ENCODE measurements at regions not wholly inside any gene's neighbourhood (a gene's known extent, or its start where the extent isn't known, plus 50 kb on each side); places are given as distances from the start of the nearest gene placed in this dataset.

GRCh38 chr7:112556633-112557032 lies 75.8 kb downstream of the LSMEM1 start:
- no peak for TF ChIP-seq CTCF (IDR thresholded peaks at IDR 0.05)
- no peak for TF ChIP-seq POLR2AphosphoS5 (IDR thresholded peaks at IDR 0.05)
- no peak for TF ChIP-seq POLR2A (IDR thresholded peaks at IDR 0.05)
- no peak for TF ChIP-seq EP300 (IDR thresholded peaks at IDR 0.05)
